Liver (tissue), 8 donors: ENCODE measurements at regions not wholly inside any gene's neighbourhood (a gene's known extent, or its start where the extent isn't known, plus 50 kb on each side); places are given as distances from the start of the nearest gene placed in this dataset.

Experiments
- DNase-seq: peaks from one replicate; pipeline ENCODE4 v3.0.0-alpha.2; 2017; ENCODE audit warnings: low spot score
- H3K27ac ChIP-seq, 2 donors: one replicate each; pipeline ENCODE4 v1.7.0; 2013; ENCODE audit warnings: inconsistent platforms in 2 of 2, low read length in 2 of 2, control low read depth in 1 of 2, low read depth in 1 of 2, mild to moderate bottlenecking in 1 of 2
- H3K27me3 ChIP-seq, 4 donors: one replicate each; pipeline versions ENCODE4 v1.6.1 to v1.7.0; 2013; ENCODE audit warnings: low read length in 3 of 4, inconsistent platforms in 1 of 4, mild to moderate bottlenecking in 1 of 4, moderate library complexity in 1 of 4; ENCODE audit not compliant: control insufficient read depth in 4 of 4, insufficient read depth in 4 of 4
- H3K36me3 ChIP-seq, 4 donors: one replicate each; pipeline versions ENCODE4 v1.6.1 to v1.7.0; 2013; ENCODE audit warnings: low read length in 3 of 4, mild to moderate bottlenecking in 3 of 4, low read depth in 1 of 4, moderate library complexity in 1 of 4; ENCODE audit not compliant: control insufficient read depth in 4 of 4, insufficient read depth in 3 of 4
- H3K4me1 ChIP-seq, 4 donors: one replicate each; pipeline versions ENCODE4 v1.6.1 to v1.7.0; 2013; ENCODE audit warnings: low read length in 3 of 4, mild to moderate bottlenecking in 3 of 4, moderate library complexity in 1 of 4; ENCODE audit not compliant: control insufficient read depth in 4 of 4, insufficient read depth in 4 of 4
- H3K4me3 ChIP-seq, 3 donors: one replicate each; pipeline versions ENCODE4 v1.6.1 to v1.7.0; 2013; ENCODE audit warnings: low read length in 3 of 3, control low read depth in 1 of 3, low read depth in 1 of 3, mild to moderate bottlenecking in 1 of 3
- H3K9ac ChIP-seq, 2 donors: one replicate each; pipeline ENCODE4 v1.7.0; 2013; ENCODE audit warnings: low read length in 2 of 2, mild to moderate bottlenecking in 2 of 2, moderate library complexity in 2 of 2, control low read depth in 1 of 2, low read depth in 1 of 2
- H3K9me3 ChIP-seq, 4 donors: one replicate each; pipeline versions ENCODE4 v1.6.1 to v1.7.0; 2013; ENCODE audit warnings: low read length in 3 of 4; ENCODE audit not compliant: control insufficient read depth in 4 of 4
- EGR1 ChIP-seq, 2 donors: IDR thresholded peaks; 2 replicates each; pipeline ENCODE4 v1.6.1; 2016 to 2018; ENCODE audit warnings: antibody characterized with exemption in 2 of 2, low read depth in 2 of 2
- FOXA1 ChIP-seq: IDR thresholded peaks from 2 replicates; pipeline ENCODE4 v1.6.1; 2016; ENCODE audit warnings: antibody characterized with exemption
- FOXA2 ChIP-seq: IDR thresholded peaks from 2 replicates; pipeline ENCODE4 v1.6.1; 2016; ENCODE audit warnings: antibody characterized with exemption
- GABPA ChIP-seq, 2 donors: IDR thresholded peaks in 1 of 2; conservative IDR thresholded peaks in 1 of 2; 2 replicates each; pipeline ENCODE4 v1.6.1; 2016; ENCODE audit warnings: antibody characterized with exemption in 2 of 2, mild to moderate bottlenecking in 1 of 2, moderate library complexity in 1 of 2
- HNF4A ChIP-seq, 2 donors: conservative IDR thresholded peaks; 2 replicates each; pipeline ENCODE4 v1.6.1; 2016; ENCODE audit warnings: antibody characterized with exemption in 2 of 2, mild to moderate bottlenecking in 2 of 2
- JUND ChIP-seq, 2 donors: IDR thresholded peaks; 2 replicates each; pipeline ENCODE4 v1.6.1; 2016; ENCODE audit warnings: antibody characterized with exemption in 2 of 2
- RAD21 ChIP-seq, 2 donors: IDR thresholded peaks; 2 replicates each; pipeline ENCODE4 v1.6.1; 2016; ENCODE audit warnings: antibody characterized with exemption in 2 of 2, mild to moderate bottlenecking in 2 of 2
- RXRA ChIP-seq, 2 donors: IDR thresholded peaks; 2 replicates each; pipeline ENCODE4 v1.6.1; 2017 to 2018; ENCODE audit warnings: antibody characterized with exemption in 2 of 2, mild to moderate bottlenecking in 1 of 2
- SP1 ChIP-seq: IDR thresholded peaks from 2 replicates; pipeline ENCODE4 v1.6.1; 2018; ENCODE audit warnings: antibody characterized with exemption, mild to moderate bottlenecking
- TAF1 ChIP-seq: conservative IDR thresholded peaks from 2 replicates; pipeline ENCODE4 v1.6.1; 2016; ENCODE audit warnings: antibody characterized with exemption, mild to moderate bottlenecking
- WGBS: extraction: QIAGEN DNeasy Blood & Tissue Kit; methylation state at CpG from one replicate; pipeline ENCODE4 v1.1.7; 2013; 5-methylcytosine and 5-hydroxymethylcytosine counted together
- TF ChIP-seq, protein P1 (sequence below): fragments of 150-350 bp; IDR thresholded peaks from 2 replicates; pipeline ENCODE4 v1.5.1; 2017; ENCODE audit warnings: improper control_type of control experiment, low read depth, low read length; ENCODE audit not compliant: missing input control
- TF ChIP-seq, protein P2 (sequence below): IDR thresholded peaks from 2 replicates; pipeline ENCODE4 v1.6.1; 2016; ENCODE audit warnings: antibody characterized with exemption, mild to moderate bottlenecking
- TF ChIP-seq, protein P3 (sequence below): IDR thresholded peaks from 2 replicates; pipeline ENCODE4 v1.6.1; 2016; ENCODE audit warnings: antibody characterized with exemption
- TF ChIP-seq, protein P4 (sequence below): IDR thresholded peaks from 2 replicates; pipeline ENCODE4 v1.6.1; 2016; ENCODE audit warnings: antibody characterized with exemption
- donor health status: healthy.
- donor health status: healthy.
- donor health status: healthy.
- donor health status: healthy.
- donor health status: healthy.

- Histone ChIP-seq H3K27me3 (no peaks in the 10 kb centered on the region), H3K9me3 (no peaks in the 10 kb centered on the region), H3K27ac (no peak overlapping the region), H3K4me3 (no peak overlapping the region), H3K9ac (no peak overlapping the region), H3K36me3 (no peaks in the 10 kb centered on the region), H3K4me1 (no peaks in the 10 kb centered on the region)
- no peak for DNase-seq
- TF ChIP-seq GABPA (IDR thresholded peaks at IDR 0.05 in 1 of 2, conservative IDR thresholded peaks at IDR 0.05 in 1 of 2) (no peak), FOXA1 (no peak), SP1 (no peak), EGR1 (IDR thresholded peaks at IDR 0.05; ENCODE audit: low read depth in 2 of 2) (no peak), HNF4A (conservative IDR thresholded peaks at IDR 0.05) (no peak), TAF1 (no peak), FOXA2 (no peak), RXRA (IDR thresholded peaks at IDR 0.05) (no peak), JUND (IDR thresholded peaks at IDR 0.05) (no peak), RAD21 (IDR thresholded peaks at IDR 0.05) (no peak)
- TF ChIP-seq, protein P1, sequence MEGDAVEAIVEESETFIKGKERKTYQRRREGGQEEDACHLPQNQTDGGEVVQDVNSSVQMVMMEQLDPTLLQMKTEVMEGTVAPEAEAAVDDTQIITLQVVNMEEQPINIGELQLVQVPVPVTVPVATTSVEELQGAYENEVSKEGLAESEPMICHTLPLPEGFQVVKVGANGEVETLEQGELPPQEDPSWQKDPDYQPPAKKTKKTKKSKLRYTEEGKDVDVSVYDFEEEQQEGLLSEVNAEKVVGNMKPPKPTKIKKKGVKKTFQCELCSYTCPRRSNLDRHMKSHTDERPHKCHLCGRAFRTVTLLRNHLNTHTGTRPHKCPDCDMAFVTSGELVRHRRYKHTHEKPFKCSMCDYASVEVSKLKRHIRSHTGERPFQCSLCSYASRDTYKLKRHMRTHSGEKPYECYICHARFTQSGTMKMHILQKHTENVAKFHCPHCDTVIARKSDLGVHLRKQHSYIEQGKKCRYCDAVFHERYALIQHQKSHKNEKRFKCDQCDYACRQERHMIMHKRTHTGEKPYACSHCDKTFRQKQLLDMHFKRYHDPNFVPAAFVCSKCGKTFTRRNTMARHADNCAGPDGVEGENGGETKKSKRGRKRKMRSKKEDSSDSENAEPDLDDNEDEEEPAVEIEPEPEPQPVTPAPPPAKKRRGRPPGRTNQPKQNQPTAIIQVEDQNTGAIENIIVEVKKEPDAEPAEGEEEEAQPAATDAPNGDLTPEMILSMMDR = no peak
- TF ChIP-seq, protein P2, sequence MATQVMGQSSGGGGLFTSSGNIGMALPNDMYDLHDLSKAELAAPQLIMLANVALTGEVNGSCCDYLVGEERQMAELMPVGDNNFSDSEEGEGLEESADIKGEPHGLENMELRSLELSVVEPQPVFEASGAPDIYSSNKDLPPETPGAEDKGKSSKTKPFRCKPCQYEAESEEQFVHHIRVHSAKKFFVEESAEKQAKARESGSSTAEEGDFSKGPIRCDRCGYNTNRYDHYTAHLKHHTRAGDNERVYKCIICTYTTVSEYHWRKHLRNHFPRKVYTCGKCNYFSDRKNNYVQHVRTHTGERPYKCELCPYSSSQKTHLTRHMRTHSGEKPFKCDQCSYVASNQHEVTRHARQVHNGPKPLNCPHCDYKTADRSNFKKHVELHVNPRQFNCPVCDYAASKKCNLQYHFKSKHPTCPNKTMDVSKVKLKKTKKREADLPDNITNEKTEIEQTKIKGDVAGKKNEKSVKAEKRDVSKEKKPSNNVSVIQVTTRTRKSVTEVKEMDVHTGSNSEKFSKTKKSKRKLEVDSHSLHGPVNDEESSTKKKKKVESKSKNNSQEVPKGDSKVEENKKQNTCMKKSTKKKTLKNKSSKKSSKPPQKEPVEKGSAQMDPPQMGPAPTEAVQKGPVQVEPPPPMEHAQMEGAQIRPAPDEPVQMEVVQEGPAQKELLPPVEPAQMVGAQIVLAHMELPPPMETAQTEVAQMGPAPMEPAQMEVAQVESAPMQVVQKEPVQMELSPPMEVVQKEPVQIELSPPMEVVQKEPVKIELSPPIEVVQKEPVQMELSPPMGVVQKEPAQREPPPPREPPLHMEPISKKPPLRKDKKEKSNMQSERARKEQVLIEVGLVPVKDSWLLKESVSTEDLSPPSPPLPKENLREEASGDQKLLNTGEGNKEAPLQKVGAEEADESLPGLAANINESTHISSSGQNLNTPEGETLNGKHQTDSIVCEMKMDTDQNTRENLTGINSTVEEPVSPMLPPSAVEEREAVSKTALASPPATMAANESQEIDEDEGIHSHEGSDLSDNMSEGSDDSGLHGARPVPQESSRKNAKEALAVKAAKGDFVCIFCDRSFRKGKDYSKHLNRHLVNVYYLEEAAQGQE = no peak
- TF ChIP-seq, protein P3, sequence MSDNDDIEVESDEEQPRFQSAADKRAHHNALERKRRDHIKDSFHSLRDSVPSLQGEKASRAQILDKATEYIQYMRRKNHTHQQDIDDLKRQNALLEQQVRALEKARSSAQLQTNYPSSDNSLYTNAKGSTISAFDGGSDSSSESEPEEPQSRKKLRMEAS = no peak
- TF ChIP-seq, protein P4, sequence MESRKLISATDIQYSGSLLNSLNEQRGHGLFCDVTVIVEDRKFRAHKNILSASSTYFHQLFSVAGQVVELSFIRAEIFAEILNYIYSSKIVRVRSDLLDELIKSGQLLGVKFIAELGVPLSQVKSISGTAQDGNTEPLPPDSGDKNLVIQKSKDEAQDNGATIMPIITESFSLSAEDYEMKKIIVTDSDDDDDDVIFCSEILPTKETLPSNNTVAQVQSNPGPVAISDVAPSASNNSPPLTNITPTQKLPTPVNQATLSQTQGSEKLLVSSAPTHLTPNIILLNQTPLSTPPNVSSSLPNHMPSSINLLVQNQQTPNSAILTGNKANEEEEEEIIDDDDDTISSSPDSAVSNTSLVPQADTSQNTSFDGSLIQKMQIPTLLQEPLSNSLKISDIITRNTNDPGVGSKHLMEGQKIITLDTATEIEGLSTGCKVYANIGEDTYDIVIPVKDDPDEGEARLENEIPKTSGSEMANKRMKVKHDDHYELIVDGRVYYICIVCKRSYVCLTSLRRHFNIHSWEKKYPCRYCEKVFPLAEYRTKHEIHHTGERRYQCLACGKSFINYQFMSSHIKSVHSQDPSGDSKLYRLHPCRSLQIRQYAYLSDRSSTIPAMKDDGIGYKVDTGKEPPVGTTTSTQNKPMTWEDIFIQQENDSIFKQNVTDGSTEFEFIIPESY = no peak
These were observed 80.0 kb downstream of the CENPW start for GRCh38 chr6:126419901-126420300.

DNA sequence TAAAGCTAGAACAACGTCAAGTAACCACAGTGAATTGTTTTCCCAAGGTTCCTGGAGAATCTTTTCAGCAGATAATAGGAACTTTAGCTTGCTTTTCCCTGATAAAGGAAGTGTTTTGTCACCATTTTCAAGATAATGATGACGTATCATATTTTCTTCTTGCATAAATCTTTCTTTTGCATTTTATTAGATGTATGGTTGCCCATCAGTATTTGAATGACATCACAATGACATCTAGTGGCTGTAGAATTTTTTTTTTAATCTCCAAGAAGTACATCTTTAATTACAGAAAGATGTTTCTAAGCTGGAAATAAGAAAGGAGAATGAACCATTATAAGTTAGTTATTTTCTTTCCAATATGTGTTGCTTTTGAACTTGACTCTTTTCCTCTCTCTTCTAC, 83.0 kb downstream of the CENPW start:
- Histone ChIP-seq H3K27ac (no peak overlapping the region), H3K4me3 (no peak overlapping the region), H3K9me3 (no peaks in the 10 kb centered on the region), H3K4me1 (peaks cover 0 to 8% (median 4%) of the 10 kb centered on the region in 4 donors), H3K27me3 (no peaks in the 10 kb centered on the region), H3K36me3 (no peaks in the 10 kb centered on the region), H3K9ac (no peak overlapping the region)
- TF ChIP-seq, protein P2 = no peak
- TF ChIP-seq RAD21 (IDR thresholded peaks at IDR 0.05) = peak; percentile 51 to 60
- WGBS = 75% methylated on average over 2 of the region's 2 CpGs
- DNase-seq = no peak
